Mucosa of gallbladder (tissue), 1 donor: ENCODE measurements at regions not wholly inside any gene's neighbourhood (a gene's known extent, or its start where the extent isn't known, plus 50 kb on each side); places are given as distances from the start of the nearest gene placed in this dataset.
A peak's percentile ranks its signal among the peaks of the same experiment; 100 is the strongest.

Source experiments
- DNase-seq: peaks from one replicate; pipeline ENCODE4 v3.0.0-alpha.2; 2020; ENCODE audit warnings: low spot score
- donor health status: DM: no; HTN: no; CAD: no.

DNA sequence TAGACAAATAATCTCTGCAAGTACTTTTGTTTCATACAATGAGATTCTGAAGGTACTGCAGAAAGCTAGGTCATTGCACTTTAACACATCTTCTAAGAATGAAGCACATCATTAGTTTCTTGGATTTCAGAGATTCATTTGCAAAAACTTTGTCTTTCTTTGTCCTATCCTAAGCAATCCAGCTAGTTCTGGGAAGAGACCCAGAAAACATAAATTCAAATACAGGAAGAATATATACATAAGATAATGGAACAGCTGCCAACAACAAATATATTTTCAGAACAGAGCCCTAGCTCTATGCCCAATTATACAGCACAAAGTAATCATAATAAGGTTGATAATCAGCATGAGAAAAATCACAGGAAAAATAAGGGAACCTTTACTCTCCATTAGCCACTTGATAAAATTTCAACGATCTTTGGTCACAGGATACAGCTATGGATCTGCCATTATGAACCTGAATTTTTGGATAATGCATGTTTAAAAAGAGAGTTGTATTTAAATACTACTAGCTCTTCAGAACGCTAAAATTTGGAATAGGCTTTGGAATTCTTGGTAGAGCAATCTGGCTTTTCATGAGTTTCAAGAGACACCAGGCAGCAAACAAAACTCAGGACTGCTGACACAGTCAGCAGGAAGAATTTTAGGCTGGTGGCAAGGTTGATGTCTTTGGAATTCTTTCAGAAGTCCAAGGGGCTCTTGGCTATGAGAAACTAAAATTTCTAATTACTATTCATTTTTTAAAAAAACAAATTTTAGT, 250.4 kb upstream of the SMIM21 start:
- no peak for DNase-seq

DNA sequence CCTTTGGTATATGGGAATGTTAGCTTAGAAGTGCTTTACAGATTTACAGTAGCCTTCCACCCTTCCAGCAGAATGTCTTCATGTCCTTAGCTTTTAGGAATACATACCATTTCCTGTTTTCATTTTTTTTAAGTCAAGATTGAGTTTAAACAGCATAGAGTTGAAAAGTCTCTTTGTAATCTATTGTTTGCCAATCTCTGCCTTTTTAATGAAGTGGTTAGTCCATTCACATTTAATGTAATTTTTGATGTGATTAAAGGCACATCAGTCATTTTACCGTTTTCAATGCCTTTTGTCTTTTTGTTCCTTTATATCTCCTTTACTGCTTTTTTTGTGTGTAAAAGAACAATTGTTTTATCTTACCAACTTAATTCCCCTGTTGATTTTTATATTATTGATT, 233.4 kb upstream of the SMIM21 start:
- no peak for DNase-seq

DNA sequence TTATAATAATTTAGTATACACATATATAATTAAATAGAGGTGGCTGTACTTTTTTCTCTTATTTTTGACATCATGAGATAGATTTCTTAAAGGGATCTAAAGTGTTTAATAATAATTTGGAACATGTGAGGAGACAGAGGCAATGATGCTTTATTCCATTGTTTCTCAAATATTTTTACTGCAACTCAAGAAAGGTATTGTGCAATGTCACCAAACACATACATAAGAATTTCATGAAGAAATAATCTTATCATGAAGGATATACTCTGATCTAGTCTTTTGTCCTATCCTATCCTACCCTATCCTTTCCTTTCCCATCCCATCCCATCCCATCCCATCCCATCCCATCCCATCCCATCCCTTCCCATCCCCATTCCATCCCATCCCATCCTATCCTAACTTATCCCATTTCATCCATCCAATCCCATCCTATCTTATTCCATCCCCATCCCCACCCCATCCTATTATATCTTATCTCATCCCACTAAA, 232.1 kb upstream of the SMIM21 start:
- DNase-seq, result no peak

DNA sequence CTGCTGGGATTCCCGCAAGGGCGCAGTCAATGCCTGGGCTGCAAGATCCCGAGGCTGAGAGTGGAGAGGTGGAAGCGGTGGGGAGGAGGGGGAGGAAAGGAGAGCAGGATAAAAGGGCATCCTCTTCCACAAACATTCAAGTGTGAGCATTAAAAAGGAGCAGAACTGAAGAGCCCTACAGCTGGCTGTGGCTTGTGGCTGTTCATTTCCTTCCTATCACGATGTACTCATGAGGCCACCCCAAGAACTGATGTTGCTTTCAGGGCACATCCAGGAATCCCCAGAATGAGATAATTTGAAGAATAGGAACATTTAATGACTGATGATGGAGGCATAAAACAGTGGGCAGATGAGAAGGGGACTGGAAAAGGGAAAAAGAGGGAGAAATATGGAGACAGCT, 230.8 kb upstream of the SMIM21 start:
- no peak for DNase-seq

DNA sequence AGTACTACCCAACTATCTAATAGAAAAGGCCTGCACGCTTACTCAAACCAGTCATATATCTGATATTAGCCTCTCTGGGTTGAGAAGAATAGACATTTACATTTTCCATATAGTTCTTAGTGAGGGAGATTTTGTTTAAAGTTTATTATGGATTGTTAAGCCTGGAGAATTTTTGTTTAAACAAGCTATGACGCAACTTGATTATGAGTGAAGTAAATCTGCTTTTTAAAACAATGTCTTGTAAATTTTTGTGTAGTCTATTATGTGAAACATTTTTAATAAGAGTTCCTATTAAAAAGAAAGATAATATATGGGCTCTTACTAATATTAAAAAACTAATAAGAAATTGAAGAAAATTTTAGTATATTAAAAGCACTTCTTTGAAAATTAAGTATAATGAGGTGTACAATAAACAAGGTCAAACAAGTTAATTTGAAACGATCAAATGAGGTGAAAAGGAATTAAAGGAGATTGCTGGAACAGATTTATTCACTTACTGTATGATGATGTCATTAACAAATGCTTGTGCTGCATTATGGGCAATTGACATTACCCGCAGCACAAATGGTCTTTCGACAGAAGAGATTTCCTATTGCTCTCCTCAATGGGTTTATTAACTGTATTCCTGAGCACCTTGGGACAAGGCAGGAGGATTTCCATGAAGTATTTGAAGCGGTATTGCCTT, 229.2 kb upstream of the SMIM21 start:
- no peak for DNase-seq

DNA sequence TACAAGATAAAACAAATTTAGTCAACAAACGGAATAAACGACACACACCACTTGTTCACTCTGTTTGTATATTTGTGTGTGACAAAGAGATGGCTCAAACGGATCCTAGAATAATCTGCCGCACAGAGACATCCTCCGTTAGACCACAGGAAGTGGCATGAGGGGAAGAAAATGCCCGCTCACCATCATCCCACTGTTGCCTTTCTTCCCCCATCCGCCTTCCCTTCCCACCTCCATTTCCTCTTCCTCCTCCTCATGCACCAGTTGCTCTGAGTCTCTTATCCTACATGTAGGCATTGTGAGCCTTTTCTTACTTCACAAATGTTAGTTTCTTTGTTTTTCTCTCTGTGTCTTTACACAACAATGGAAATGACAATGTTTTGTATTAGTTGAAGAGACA, 228.5 kb upstream of the SMIM21 start:
- DNase-seq, result no peak

DNA sequence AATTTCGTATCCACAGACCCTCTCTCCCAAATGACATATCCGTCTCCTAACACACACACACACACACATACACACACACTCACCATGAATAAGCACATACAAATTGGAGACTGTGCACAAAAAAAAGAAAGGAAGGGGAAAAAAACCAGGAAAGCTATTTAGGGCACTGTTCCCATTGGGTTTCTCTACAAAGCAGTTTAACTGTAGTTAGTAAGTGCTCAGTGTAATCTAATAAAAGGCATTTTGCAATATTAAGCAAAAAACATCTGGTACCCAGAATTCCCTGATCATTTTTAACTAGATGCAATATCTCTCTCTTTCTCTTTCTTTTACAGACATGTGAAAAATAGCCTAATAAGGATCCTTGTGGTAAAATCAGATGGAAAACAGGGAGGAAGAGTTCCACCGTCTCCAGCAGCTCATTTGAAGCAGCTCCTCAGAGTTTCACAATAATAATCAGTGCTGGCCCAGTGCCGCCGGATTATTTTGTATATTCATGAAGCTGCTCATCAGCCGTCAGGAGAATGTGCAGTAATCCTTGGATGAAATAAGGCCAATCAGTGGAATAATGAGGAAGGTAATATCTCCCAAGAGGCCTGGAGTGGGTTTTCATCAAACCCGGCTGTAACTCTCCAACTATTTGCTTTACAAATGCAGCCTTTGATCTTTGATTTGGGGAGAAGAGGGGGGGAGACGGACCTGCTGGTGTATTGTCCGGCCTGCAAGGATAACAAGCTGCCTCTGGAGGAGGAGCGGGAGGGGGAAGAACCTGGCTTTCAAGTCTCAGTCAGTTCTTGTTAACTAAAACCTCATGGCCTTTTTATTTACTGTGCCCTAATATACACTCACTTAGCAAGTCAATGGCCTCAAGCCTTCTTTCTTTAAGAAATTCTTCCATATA, 227.6 kb upstream of the SMIM21 start:
- DNase-seq, result no peak

DNA sequence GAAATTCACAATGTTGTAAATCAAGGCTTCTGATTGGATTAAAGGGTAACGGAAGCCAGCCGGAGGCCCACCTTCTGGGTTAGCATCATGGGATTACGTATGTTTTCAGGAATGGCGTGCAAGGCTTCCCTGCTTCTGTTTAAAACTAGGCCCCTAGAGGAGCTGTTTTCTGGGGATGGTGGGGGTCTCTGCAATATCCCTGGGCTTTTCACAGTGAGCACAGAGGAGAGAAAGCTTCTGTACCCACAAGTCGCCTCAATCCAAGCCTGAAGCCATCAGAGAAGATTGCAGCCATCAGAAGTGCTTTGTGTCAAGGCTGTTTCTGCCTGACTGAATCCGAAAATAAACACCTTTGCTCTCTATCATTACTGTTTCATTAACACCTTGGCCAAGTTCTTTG, 226.9 kb upstream of the SMIM21 start:
- no peak for DNase-seq

DNA sequence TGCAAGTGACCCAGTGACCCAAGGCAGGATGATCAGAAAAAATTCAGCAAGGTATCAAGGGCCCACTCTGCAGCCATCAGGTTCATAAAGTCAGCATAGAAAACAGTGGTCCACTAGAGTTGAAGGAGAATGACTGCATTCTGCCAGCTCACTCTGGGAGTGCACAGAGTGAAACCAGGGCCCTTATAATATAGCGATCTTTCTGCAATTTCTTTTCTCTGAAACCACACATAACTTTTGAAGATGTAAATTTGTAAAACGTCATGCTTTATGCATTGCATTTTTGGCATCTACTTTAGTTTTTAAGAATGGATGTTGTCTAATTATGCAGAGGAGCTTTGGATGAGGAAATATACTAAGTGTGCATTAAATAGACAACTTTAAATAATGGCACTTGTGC, 225.0 kb upstream of the SMIM21 start:
- DNase-seq, result no peak

DNA sequence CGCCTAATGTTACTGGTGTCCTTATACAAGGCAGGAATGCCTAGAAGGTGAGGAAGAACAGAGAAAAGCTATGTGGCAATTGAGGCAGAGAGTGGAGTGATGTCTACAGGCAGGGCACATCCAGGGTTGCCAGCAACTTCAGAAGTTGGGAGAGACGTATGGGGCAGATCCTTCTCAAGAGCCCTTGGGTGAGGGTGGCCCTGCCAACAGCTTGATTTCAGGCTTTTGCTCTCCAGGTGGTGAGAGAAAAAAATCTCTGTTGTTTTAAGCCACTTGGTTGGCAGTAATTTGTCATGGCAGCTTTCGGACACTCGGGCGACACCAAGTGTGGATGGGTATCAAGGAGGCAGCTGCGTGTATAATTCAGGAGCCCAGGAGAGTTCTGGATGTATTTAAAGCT, 217.4 kb upstream of the SMIM21 start:
- no peak for DNase-seq

DNA sequence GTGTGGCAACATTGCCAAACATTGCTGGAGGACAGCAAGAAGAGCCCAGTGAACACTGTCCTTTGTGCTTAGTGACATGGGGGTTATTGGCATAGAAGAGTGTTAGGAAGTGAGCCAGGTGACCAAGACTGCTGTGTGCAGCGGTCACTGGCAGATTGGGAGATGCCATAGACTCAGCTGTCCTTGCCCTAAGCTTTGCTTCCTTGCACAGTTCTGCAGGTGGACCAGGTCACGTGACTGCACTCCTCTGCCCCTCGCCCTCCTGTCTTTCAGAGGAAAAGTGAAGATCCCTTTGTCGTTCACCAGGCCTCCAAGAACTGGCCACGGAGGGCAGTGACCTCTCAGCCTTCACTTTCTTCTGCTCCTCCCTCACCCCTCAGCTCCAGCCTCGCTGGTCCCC, 215.6 kb upstream of the SMIM21 start:
- DNase-seq, result no peak

DNA sequence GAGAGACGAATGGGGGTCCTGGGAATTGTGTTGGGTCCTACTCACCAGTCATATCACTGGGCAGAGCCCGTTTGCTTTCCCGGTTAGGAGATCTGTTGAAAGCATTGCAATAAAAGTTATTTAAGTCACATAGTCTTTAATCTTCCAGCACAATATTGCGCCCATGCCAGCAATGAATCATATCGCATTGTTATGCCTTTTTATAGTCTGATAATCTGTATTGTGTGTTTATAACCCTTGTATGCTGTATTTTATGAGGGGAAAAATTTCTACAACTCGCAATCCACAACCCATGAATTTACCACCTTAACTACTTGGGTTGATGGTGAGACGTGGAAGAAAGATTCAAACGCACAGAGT, 211.9 kb upstream of the SMIM21 start:
- DNase-seq, result no peak

DNA sequence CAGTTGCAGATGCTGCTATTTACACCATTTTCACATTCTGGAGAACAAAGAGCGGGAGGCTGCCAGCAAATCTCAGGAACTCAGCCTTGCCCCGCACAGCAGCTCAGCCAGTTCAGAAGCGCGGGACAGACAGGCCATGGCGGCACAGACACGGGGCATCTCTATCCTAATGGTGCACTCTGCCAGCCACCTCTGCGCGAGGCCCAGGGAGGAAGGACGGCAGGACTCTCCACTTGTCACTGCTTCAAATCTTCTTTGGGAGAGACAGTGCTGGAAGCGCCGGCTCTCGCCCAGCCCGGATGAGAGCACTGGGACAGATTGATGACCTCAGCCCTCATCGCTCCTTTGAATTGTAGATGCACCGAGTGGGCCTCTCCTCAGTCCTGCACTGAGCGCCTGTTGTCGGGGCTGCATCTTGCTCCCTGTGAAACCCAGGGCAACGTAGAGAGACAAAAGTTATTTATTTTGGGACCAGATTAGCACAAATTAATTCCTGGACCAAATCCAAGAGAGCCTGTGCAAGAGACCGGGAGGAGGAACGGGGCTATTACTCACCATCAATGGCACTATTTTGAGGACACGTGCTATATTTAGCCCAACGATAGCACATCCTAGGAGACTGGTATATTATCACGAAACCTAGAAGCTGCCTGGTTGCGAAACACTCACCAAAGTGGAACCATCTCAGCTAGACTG, 211.4 kb upstream of the SMIM21 start:
- DNase-seq, result no peak

DNA sequence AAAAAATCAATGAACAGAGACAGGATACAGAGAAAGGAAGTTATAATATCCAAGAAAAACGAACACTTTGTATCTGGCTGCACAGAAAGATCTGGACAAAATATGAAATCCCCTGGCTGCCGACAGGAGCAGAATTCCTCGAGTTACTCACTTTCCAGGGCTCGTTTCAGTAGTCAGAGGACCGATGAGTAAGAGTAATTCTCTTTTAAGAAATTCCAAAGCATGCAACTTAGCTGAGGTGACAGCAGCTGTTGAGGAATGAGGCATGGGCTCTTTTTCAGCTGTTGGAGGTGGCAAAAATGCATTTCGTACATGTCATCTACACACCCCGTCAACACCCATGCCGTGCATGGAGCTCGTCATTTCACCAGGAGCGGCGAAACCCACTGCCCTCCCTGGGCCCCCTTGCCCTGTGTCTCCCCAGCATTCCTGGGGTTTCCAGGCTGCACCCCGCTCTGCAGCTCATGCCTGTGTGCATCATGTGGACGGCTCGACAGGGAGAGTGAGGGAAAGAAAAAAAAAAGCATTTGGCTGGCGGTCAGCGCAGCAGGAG, 210.8 kb upstream of the SMIM21 start:
- DNase-seq, result peak; percentile 19

DNA sequence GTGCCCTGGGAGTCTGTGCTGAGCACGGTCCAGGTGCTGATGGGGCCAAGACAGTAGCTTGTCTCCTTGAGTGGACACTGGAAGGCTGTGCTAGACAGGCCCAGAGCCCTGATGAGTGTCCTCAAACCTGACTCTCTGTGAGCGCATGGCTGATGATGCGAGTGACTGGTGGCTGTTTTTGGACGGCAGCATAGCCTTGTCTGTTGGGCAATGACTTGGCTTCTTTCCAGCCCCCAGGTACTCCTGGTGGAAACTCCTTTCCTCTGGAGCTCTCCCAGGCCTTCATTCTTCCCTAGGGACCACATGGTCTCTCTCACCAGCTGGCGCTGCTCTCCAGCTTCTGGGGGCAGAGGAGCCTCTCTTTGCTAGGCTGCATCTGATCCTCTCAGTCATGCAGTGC, 207.6 kb upstream of the SMIM21 start:
- DNase-seq, result no peak

DNA sequence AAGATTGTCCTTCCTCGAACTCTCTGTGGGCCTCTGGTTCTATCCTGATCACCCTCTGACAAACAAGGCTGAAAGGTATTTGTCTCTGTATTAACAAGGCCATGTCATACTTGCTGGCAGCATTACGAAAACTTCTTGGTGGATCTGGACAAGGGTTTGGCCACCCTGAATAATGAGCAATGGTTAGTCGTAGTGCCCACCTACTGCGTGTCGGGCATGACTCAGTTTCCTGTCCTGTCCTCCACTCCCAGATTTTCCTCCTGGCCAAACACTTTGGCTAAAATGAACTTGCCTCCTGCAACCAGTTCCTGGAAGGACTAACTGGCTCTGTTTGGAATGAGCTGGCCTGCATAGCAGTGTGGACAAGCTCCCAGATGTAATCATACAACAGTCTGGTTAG, 198.5 kb upstream of the SMIM21 start:
- DNase-seq, result no peak

DNA sequence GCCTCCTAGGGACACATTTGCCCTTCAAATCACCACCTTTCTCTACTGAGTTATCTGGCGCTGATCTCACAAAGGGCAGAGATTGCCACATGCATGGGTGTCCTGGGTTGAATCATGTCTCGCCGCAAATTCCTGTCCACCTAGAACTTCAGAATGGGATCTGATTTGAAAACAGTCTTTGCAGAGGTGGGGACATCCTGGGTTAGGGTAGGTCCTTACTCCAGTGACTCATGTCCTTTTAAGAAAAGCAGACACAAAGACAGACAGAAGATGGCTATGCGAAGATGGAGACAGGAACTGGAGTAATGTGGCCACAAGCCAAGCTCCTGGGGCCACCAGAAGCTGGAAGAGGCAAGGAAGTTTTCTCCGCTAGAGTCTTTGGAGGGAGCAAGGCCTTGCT, 197.4 kb upstream of the SMIM21 start:
- DNase-seq, result no peak

DNA sequence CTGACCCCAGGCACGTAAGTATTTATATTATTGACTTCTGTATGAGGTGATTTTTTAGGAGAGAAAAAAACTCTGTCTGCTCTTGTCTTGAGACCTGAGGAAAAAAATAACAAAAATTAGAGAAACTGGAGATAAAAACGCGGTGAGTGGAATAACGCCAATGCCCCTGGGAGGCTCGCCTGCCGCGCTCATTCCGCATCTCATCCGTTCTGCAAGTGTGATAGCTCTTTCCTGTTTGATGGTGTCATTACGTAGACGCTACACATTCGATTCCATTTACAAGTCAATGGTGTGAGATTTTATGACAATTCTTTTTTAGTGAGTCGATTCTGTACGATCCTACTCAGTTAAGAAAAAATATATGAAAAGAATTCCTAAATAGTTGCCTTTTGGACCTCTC, 194.3 kb upstream of the SMIM21 start:
- DNase-seq, result no peak

DNA sequence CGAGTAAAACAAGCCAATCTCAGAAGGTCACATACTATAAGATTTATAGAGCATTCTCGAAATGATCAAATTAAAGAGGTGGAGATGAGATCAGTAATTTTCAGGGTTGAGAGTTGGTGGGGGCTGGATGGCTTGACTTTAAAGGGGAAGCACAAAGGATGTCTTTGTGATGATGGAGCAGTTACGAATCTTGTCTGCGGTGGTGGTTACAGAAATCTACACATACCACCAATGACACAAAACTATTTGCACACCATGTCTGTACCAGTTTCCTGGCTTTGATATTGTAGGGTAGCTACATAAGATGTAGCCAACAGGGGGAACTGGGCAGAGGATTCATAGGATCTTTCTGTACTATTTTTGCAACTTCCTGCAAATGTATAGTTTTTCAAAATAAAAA, 190.6 kb upstream of the SMIM21 start:
- DNase-seq, result no peak

DNA sequence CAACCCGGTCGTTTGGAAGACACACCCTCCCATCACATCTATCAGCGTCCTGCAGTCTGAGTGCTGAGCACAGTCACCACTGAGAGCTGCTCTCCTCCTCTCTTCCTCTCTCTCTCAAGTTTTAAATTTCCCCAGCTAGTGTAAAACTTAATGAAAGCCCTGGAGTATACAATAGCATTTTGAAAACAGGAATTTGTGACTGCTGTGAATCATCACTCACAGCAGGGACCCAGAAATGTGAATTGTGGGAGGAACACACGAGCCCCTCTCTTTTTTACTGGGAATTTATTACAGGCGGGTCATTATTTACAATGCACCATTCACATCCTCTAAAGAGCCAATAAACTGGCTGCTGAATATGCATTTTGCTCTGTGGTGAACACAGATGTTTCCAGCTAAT, 185.0 kb upstream of the SMIM21 start:
- DNase-seq, result no peak

DNA sequence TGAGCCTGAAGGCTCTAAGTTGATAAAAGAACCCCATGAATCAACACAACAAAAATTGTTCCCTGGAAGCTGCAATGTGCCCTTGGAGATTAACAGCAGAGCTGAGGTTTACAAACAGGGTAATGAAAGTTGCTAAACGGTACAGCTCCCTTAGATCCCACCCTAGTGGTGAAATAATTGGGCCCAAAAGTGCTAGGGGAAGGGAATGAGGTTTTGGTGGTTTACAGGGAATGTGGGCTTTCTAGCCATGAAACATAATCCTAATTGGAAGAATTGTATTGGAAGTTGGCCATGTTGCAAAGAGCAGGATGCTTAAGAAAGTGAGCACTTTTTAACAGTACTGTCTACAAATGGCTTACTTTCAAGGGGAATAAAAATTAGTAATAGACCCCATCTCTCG, 180.2 kb upstream of the SMIM21 start:
- DNase-seq, result no peak

DNA sequence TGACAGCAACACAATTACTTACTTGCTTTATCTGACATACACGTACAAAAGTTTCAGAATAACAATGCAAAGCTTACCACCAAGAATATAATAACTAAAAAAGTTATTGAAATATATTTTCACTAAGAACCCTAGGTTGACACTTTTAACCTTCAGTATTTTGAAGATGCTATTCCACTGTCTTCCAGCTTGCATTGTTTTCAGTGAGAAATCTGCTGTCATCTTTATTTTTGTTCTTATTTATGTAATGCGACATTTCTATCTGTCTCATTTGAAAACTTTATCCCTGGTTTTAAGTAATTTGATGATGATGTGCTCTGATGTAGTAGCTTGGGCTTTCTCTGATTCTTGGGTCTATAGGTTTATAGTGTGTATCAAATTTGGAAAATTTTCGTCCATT, 165.0 kb upstream of the SMIM21 start:
- no peak for DNase-seq
